ENCODE measurements at regions not wholly inside any gene's neighbourhood (a gene's known extent, or its start where the extent isn't known, plus 50 kb on each side); places are given as distances from the start of the nearest gene placed in this dataset.

DNA sequence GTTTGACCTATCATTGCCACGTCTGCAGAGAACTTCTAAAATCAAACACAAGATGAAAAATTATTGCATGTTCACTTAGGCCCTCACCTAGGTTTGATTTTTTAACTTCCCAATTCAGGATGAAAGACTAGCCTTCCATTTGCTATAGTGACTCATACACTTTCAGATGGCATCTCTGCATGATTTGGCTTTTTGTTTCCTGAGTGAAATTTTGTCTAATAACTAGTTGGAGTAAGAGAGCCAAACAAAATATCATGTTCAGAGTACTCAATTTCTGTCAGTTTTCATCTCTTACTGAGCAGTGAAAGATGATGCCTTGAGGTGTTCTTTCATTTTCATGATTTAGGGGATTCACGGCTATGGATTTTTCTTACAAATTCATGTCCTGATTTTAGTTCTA lies 122.9 kb downstream of the NSUN3 start:
- H3K79me2 ChIP-seq (ENCODE audit: insufficient read depth, low read length) = no peaks in the 10 kb centered on the region
- no peaks in the 10 kb centered on the region for H3K4me1 ChIP-seq (ENCODE audit: insufficient read depth, low read length, severe bottlenecking)
- H4K20me1 ChIP-seq (ENCODE audit: insufficient read depth, low read length) = no peaks in the 10 kb centered on the region
- no peak overlapping the region for H3K4me3 ChIP-seq (ENCODE audit: low read depth, low read length, poor library complexity, severe bottlenecking)
- no peaks in the 10 kb centered on the region for H3K36me3 ChIP-seq (ENCODE audit: insufficient read depth, low read length)
- no peak for TF ChIP-seq EZH2 (IDR thresholded peaks at IDR 0.05; ENCODE audit: borderline replicate concordance, low read length)
- TF ChIP-seq, protein P1, sequence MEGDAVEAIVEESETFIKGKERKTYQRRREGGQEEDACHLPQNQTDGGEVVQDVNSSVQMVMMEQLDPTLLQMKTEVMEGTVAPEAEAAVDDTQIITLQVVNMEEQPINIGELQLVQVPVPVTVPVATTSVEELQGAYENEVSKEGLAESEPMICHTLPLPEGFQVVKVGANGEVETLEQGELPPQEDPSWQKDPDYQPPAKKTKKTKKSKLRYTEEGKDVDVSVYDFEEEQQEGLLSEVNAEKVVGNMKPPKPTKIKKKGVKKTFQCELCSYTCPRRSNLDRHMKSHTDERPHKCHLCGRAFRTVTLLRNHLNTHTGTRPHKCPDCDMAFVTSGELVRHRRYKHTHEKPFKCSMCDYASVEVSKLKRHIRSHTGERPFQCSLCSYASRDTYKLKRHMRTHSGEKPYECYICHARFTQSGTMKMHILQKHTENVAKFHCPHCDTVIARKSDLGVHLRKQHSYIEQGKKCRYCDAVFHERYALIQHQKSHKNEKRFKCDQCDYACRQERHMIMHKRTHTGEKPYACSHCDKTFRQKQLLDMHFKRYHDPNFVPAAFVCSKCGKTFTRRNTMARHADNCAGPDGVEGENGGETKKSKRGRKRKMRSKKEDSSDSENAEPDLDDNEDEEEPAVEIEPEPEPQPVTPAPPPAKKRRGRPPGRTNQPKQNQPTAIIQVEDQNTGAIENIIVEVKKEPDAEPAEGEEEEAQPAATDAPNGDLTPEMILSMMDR (IDR thresholded peaks at IDR 0.05; ENCODE audit: low read length) = no peak
- no peak overlapping the region for H3K4me2 ChIP-seq (ENCODE audit: low read length)
- no peaks in the 10 kb centered on the region for H3K27me3 ChIP-seq (ENCODE audit: insufficient read depth, low read length)
- H2AFZ ChIP-seq (ENCODE audit: low read length) = no peak overlapping the region
- H3F3A ChIP-seq (ENCODE audit: insufficient read depth, low read length) = no peaks in the 10 kb centered on the region
- H3K27ac ChIP-seq (ENCODE audit: low read depth, low read length, poor library complexity, severe bottlenecking) = no peak overlapping the region
- no peak overlapping the region for H3K9ac ChIP-seq (ENCODE audit: low read length)
- no peaks in the 10 kb centered on the region for H3K9me2 ChIP-seq (ENCODE audit: low read depth, low read length)
- H3K9me3 ChIP-seq (ENCODE audit: low read length) = no peaks in the 10 kb centered on the region

DNA sequence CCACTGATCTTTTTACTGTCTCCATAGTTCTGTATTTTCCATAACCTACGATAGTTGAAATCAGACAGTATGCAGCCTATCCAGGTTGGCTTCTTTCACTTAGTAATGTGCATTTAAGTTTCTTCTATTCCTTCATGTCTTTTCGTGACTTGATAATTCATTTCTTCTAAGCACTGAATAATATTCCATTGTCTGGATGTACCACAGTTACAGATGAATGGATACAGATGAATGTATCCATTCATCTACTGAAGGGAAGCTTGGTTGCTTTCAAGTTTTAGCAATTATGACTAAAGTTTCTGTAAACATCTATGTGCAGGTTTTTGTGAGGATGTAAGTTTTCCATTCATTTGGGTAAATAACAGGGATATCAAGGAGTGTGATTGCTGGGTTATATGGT lies 124.8 kb downstream of the NSUN3 start:
- H3K79me2 ChIP-seq (ENCODE audit: insufficient read depth, low read length) = no peaks in the 10 kb centered on the region
- H2AFZ ChIP-seq (ENCODE audit: low read length) = no peak overlapping the region
- H3K9me3 ChIP-seq (ENCODE audit: low read length) = no peaks in the 10 kb centered on the region
- H3K4me1 ChIP-seq (ENCODE audit: insufficient read depth, low read length, severe bottlenecking) = no peaks in the 10 kb centered on the region
- H3K27ac ChIP-seq (ENCODE audit: low read depth, low read length, poor library complexity, severe bottlenecking) = no peak overlapping the region
- no peaks in the 10 kb centered on the region for H3K27me3 ChIP-seq (ENCODE audit: insufficient read depth, low read length)
- no peaks in the 10 kb centered on the region for H3K9me2 ChIP-seq (ENCODE audit: low read depth, low read length)
- TF ChIP-seq EZH2 (IDR thresholded peaks at IDR 0.05; ENCODE audit: borderline replicate concordance, low read length) = no peak
- TF ChIP-seq, protein P1 (IDR thresholded peaks at IDR 0.05; ENCODE audit: low read length) = no peak
- no peaks in the 10 kb centered on the region for H3F3A ChIP-seq (ENCODE audit: insufficient read depth, low read length)
- H3K36me3 ChIP-seq (ENCODE audit: insufficient read depth, low read length) = no peaks in the 10 kb centered on the region
- H4K20me1 ChIP-seq (ENCODE audit: insufficient read depth, low read length) = no peaks in the 10 kb centered on the region
- no peak overlapping the region for H3K4me3 ChIP-seq (ENCODE audit: low read depth, low read length, poor library complexity, severe bottlenecking)
- no peak overlapping the region for H3K9ac ChIP-seq (ENCODE audit: low read length)
- H3K4me2 ChIP-seq (ENCODE audit: low read length) = no peak overlapping the region

DNA sequence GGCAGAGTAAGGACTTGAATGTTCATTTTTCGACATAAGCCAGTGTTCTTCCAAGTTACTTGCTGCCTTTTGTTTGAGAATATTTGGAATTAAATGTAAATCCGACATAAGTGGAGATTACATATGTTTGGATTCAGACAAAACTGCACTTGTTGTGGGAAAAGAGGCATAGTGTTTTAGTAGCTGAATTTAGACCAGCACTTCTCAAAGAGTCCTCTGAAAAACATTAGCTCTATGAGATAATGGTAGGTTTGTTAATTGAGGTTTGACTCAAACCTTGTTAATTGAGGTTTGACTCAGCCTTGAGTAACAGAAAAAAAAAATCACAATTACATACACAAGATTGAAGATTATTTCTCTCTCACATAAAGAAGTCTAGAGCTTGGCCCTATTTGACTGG lies 132.5 kb downstream of the NSUN3 start:
- no peaks in the 10 kb centered on the region for H3K4me1 ChIP-seq (ENCODE audit: insufficient read depth, low read length, severe bottlenecking)
- no peak overlapping the region for H2AFZ ChIP-seq (ENCODE audit: low read length)
- H3K4me2 ChIP-seq (ENCODE audit: low read length) = no peak overlapping the region
- no peaks in the 10 kb centered on the region for H4K20me1 ChIP-seq (ENCODE audit: insufficient read depth, low read length)
- H3K4me3 ChIP-seq (ENCODE audit: low read depth, low read length, poor library complexity, severe bottlenecking) = no peak overlapping the region
- TF ChIP-seq, protein P1 (IDR thresholded peaks at IDR 0.05; ENCODE audit: low read length) = no peak
- TF ChIP-seq EZH2 (IDR thresholded peaks at IDR 0.05; ENCODE audit: borderline replicate concordance, low read length) = no peak
- no peak overlapping the region for H3K27ac ChIP-seq (ENCODE audit: low read depth, low read length, poor library complexity, severe bottlenecking)
- H3K9me2 ChIP-seq (ENCODE audit: low read depth, low read length) = no peaks in the 10 kb centered on the region
- no peak overlapping the region for H3K9ac ChIP-seq (ENCODE audit: low read length)
- no peaks in the 10 kb centered on the region for H3K36me3 ChIP-seq (ENCODE audit: insufficient read depth, low read length)
- no peaks in the 10 kb centered on the region for H3K79me2 ChIP-seq (ENCODE audit: insufficient read depth, low read length)
- H3K27me3 ChIP-seq (ENCODE audit: insufficient read depth, low read length) = no peaks in the 10 kb centered on the region
- H3F3A ChIP-seq (ENCODE audit: insufficient read depth, low read length) = no peaks in the 10 kb centered on the region
- H3K9me3 ChIP-seq (ENCODE audit: low read length) = no peaks in the 10 kb centered on the region
